NCI-H1436 (cell line): ENCODE measurements at regions not wholly inside any gene's neighbourhood (a gene's known extent, or its start where the extent isn't known, plus 50 kb on each side); places are given as distances from the start of the nearest gene placed in this dataset.
"Not testable (repeated sequence)": the region's sequence is repeated elsewhere in the genome, so short reads cannot be mapped to it uniquely, and the experiment has no call there.

Experiments used
- DNase-seq: peaks from one replicate; lab custom pipeline; 2025; lab: John Stamatoyannopoulos, UW

- peak; percentile 72 for DNase-seq
Measured at GRCh38 chr6:63441266-63441956, 121.6 kb upstream of the LGSN start.

GRCh38 chr6:63442870-63443269 lies 123.1 kb upstream of the LGSN start:
- DNase-seq = no peak

GRCh38 chr6:63444768-63445167 lies 125.0 kb upstream of the LGSN start:
- DNase-seq = no peak

- no peak for DNase-seq
Measured at GRCh38 chr6:63446405-63446804, 125.9 kb upstream of the LOC128125822 start.

GRCh38 chr6:63447134-63447533 lies 125.1 kb upstream of the LOC128125822 start:
- DNase-seq = no peak

GRCh38 chr6:63448229-63448628 lies 124.1 kb upstream of the LOC128125822 start:
- no peak for DNase-seq

GRCh38 chr6:63449714-63450113 lies 122.6 kb upstream of the LOC128125822 start:
- no peak for DNase-seq

GRCh38 chr6:63451238-63451637 lies 121.0 kb upstream of the LOC128125822 start:
- DNase-seq = no peak

- no peak for DNase-seq
Measured at GRCh38 chr6:63452125-63452524, 120.2 kb upstream of the LOC128125822 start.

- no peak for DNase-seq
Measured at GRCh38 chr6:63456734-63457133, 115.5 kb upstream of the LOC128125822 start.

- DNase-seq = no peak
Measured at GRCh38 chr6:63458480-63459115, 113.7 kb upstream of the LOC128125822 start.

GRCh38 chr6:63459814-63460213 lies 112.5 kb upstream of the LOC128125822 start:
- no peak for DNase-seq

- no peak for DNase-seq
Measured at GRCh38 chr6:63460971-63461370, 111.3 kb upstream of the LOC128125822 start.

GRCh38 chr6:63464060-63464459 lies 108.2 kb upstream of the LOC128125822 start:
- no peak for DNase-seq

GRCh38 chr6:63465750-63466149 lies 106.5 kb upstream of the LOC128125822 start:
- DNase-seq = no peak

GRCh38 chr6:63466242-63466733 lies 106.0 kb upstream of the LOC128125822 start:
- DNase-seq = no peak

GRCh38 chr6:63467247-63467954 lies 104.9 kb upstream of the LOC128125822 start:
- no peak for DNase-seq

GRCh38 chr6:63471145-63471544 lies 101.1 kb upstream of the LOC128125822 start:
- DNase-seq = not testable (repeated sequence)

- DNase-seq = no peak
Measured at GRCh38 chr6:63471654-63472053, 100.6 kb upstream of the LOC128125822 start.

- DNase-seq = no peak
Measured at GRCh38 chr6:63475707-63476106, 96.6 kb upstream of the LOC128125822 start.

- no peak for DNase-seq
Measured at GRCh38 chr6:63476302-63476701, 96.0 kb upstream of the LOC128125822 start.

- no peak for DNase-seq
Measured at GRCh38 chr6:63477422-63478040, 94.7 kb upstream of the LOC128125822 start.

- no peak for DNase-seq
Measured at GRCh38 chr6:63478734-63479133, 93.5 kb upstream of the LOC128125822 start.
